ENCODE measurements at regions not wholly inside any gene's neighbourhood (a gene's known extent, or its start where the extent isn't known, plus 50 kb on each side); places are given as distances from the start of the nearest gene placed in this dataset.

DNA sequence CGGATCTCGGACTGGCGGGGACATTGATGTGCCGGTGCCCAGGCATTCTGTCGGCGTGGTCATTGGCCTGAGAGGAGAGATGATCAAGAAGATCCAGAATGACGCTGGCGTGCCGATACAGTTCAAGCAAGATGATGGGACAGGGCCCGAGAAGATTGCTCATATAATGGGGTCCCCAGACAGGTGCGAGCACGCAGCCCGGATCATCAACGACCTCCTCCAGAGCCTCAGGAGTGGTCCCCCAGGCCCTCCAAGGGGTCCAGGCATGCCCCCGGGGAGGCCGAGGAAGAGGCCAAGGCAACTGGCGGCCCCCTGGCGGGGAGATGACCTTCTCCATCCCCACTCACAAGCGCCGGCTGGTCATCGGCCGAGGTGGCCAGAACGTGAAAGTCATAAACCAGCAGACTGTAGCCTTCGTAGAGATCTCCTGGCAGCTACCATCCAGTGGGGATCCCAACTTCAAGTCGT is 106.5 kb upstream of the MTAP start:
- TF ChIP-seq POLR2AphosphoS5 (IDR thresholded peaks at IDR 0.05; ENCODE audit: low read depth, low read length) (no peak), POLR2A (IDR thresholded peaks at IDR 0.05; ENCODE audit: low read depth, low read length) (no peak), TAF1 (IDR thresholded peaks at IDR 0.05; ENCODE audit: low read depth, low read length) (no peak), SPI1 (IDR thresholded peaks at IDR 0.05; ENCODE audit: low read depth, low read length) (no peak), POU2F2 (IDR thresholded peaks at IDR 0.05; ENCODE audit: low read depth, low read length) (no peak)

All from GM12891 (cell line).